DMS114 treated with DMSO at 0.1 percent for 48 hours (cell line): ENCODE measurements at regions not wholly inside any gene's neighbourhood (a gene's known extent, or its start where the extent isn't known, plus 50 kb on each side); places are given as distances from the start of the nearest gene placed in this dataset.
"Not testable (repeated sequence)": the region's sequence is repeated elsewhere in the genome, so short reads cannot be mapped to it uniquely, and the experiment has no call there.

ENCODE experiments used
- DNase-seq: peaks from one replicate; lab custom pipeline; 2025; ENCODE audit not compliant: unreplicated experiment; lab: John Stamatoyannopoulos, UW

DNA sequence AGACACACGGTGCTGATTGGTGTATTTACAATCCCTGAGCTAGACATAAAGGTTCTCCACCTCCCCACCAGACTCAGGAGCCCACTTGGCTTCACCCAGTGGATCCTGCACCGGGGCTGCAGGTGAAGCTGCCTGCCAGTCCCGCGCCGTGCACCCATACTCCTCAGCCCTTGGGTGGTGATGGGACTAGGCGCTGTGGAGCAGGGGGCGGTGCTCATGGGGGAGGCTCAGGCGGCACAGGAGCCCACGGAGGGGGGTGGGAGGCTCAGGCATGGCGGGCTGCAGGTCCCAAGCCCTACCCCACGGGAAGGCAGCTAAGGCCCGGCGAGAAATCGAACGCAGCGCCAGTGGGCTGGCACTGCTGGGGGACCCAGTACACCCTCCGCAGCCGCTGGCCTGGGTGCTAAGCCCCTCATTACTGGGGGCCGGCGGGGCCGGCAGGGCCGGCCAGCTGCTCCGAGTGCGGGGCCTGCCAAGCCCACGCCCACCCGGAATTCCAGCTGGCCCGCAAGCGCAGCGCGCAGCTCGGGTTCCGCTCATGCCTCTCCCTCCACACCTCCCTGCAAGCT is 1447.2 kb downstream of the RAPGEF2 start:
- DNase-seq, result not testable (repeated sequence)

DNA sequence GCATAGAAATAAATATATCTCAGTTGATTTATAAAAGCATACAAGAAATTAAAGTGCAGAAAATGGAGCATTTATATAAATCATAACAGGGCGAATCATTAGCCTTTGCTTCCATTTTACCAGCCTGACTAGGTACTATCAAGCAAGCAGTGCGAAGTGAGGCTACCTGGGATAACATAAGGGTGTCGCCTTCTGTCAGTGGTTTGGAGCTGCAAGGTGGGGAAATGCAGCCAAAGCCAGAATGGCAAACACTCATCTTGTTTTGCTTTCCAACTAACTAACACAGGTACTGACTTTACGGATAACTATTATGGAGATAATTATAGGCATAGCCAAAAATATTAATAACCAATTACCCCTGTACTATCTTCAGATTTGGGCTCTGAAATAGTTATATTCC is 1459.8 kb downstream of the RAPGEF2 start:
- DNase-seq, result no peak

DNA sequence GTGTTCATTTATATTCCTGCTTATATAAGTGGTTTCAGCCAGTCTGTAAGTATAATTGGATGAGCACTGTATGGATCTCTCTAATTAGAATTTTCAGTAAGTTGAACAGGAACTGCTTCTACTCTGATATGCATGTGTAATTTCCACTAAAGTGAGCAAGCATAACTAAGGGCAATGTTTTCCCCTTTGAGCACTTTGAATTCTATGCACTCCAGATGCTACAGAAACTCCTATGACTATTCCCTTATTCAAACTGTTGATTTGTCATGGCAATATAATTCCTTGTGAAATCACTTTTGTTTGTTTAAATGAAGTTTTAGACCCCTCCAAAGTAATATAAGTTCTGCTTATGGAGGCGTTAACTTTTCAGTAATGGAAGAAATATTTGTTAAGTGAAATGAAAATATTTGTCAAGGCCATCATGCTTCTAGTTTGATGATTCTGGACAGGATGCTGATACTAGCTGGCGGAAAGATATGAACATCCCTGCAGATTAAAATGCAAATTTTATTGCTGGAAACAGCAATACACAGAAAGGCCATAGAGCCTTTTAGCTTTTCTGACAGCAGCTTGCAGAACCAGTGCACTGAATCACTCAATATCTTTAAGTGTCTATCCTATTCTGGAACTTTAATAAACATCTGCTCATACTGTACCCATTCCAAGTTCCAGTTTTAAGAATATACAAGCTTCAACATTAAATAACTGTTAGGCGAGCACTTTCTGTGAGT is 1460.8 kb downstream of the RAPGEF2 start:
- no peak for DNase-seq

- no peak for DNase-seq
Measured at GRCh38 chr4:160567634-160568033, 1464.8 kb downstream of the RAPGEF2 start.

- DNase-seq, result no peak
Measured at GRCh38 chr4:160570271-160570670, 1467.4 kb downstream of the RAPGEF2 start.

DNA sequence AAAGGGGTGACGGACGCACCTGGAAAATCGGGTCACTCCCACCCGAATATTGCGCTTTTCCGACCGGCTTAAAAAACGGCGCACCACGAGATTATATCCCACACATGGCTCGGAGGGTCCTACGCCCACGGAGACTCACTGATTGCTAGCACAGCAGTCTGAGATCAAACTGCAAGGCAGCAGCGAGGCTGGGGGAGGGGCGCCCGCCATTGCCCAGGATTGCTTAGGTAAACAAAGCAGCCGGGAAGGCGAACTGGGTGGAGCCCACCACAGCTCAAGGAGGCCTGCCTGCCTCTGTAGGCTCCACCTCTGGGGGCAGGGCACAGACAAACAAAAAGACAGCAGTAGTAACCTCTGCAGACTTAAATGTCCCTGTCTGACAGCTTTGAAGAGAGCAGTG is 1471.4 kb downstream of the RAPGEF2 start:
- not testable (repeated sequence) for DNase-seq

DNA sequence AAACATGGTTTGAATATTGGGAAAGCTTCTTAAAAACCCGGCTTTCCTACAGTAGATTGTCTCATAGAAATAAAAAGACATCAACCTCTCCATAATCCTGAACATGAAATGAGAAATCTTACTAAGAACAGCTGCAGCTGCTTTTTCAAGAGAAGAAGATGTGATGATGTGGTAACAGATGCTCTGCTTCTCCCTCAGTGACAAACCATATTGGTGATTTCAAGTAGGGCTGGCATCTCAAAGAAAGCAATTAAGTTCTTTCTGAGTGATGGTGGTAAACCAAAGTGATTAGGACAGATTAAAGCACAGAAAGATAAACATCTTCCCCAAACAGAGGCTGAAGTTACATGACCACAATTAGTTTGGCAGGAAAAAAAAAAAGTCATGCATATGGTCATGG is 1477.7 kb downstream of the RAPGEF2 start:
- DNase-seq, result no peak

GRCh38 chr4:160592258-160592657 is 1489.4 kb downstream of the RAPGEF2 start:
- DNase-seq, result no peak

- no peak for DNase-seq
Measured at GRCh38 chr4:160595646-160596045, 1492.8 kb downstream of the RAPGEF2 start.

- no peak for DNase-seq
Measured at GRCh38 chr4:160604541-160604940, 1501.7 kb downstream of the RAPGEF2 start.

GRCh38 chr4:160611181-160611580 is 1508.3 kb downstream of the RAPGEF2 start:
- DNase-seq, result no peak

- DNase-seq, result no peak
Measured at GRCh38 chr4:160631044-160631443, 1528.2 kb downstream of the RAPGEF2 start.

DNA sequence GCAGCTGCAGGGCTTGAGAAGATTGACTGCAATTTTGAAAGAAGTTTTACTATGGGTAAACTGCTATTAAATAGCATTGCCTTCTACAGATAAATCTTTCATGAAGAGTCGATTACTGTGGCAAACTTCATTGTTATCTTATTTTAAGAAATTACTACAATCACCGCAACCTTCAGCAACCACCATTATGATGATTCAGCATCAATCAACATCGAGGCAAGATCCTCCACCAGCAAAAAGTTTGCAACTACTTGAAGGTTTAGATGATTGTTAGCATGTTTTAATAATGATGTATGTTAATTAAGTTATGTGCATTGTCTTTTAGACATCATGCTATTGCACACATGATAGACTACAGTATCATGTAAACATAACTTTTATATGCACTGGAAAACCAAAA is 1511.0 kb downstream of the FSTL5 start:
- no peak for DNase-seq

- no peak for DNase-seq
Measured at GRCh38 chr4:160675550-160675949, 1488.2 kb downstream of the FSTL5 start.

GRCh38 chr4:160685729-160686128 is 1478.1 kb downstream of the FSTL5 start:
- no peak for DNase-seq

DNA sequence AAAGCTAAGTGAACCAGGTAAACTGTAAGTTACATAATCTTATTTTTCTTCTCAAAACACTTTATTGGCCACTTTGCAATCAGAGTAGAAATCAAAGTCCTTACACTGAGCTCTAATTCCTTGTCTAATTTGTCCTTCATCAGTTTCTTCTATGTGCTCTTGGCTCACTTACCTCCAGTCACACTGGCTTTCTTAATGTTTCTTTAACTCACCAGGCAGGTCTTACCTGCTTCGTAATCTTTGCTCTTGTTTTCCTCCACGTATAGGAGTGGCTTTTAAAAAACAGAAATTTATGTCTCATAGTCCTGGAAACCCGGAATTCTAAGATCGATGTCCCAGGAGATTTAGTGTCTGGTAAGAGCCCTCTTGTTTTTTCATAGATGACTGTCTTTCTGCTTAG is 1462.1 kb downstream of the FSTL5 start:
- no peak for DNase-seq

GRCh38 chr4:160709026-160709425 is 1454.8 kb downstream of the FSTL5 start:
- DNase-seq, result no peak

DNA sequence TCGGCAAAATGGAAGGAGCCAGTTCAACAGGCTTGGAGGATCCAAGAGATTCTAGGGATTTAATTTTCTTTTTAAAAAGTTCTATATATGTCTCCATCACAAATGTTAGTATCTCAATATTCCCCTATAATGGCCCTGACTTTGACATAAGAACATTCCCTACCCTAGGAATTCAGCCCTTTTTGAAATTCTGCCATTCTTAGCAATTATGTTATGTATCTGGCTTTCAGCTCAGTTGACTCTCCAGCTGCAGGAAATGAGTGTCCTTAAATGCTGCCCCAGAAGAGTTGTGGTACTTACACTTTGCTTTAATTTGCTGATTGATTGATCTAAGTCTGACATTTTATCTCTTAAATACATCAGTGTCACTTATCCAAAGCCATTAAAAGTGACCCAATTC is 1454.3 kb downstream of the FSTL5 start:
- no peak for DNase-seq

- DNase-seq, result no peak
Measured at GRCh38 chr4:160716551-160716950, 1447.2 kb downstream of the FSTL5 start.

DNA sequence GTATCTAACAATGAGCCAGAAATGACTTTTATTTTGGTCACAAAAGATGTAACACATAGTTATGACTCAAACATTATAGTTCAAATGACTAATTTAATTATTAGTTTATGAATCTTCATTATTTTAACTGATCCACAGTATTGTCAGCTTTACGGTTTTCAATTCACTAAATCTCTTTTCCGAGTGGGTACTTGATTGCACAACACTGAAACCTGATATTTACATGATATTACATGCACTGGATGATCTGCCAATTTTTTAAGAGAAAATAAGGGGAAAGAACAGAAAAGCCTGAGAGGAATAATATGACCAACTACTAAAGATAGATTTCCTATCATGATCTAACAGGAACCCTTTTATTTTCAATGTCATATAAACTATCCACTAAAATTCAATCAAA is 1446.0 kb downstream of the FSTL5 start:
- no peak for DNase-seq

GRCh38 chr4:160724063-160724462 is 1439.7 kb downstream of the FSTL5 start:
- no peak for DNase-seq

DNA sequence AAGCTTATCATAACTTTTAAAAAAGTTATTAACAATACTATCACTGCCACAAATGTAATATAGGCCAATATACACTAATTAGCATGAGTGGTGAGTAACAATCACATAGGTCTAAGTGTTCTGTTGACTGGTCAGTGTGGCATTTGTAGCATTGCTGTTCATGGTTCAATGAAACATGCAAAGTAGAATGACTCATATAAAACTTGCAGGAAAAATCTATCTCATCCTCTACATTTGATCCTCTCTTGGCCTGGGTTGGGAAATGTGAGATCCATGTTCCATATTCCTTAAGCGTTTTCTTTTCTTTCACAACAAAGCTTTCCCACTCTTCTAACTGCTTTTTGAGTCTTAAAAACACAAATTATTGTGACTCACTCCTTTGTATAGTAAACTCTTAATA is 1418.7 kb downstream of the FSTL5 start:
- DNase-seq, result no peak

GRCh38 chr4:160746585-160746984 is 1417.2 kb downstream of the FSTL5 start:
- DNase-seq, result not testable (repeated sequence)
